ENCODE measurements at regions not wholly inside any gene's neighbourhood (a gene's known extent, or its start where the extent isn't known, plus 50 kb on each side); places are given as distances from the start of the nearest gene placed in this dataset.
"Not testable (repeated sequence)": the region's sequence is repeated elsewhere in the genome, so short reads cannot be mapped to it uniquely, and the experiment has no call there.

- TF ChIP-seq CTCF, POLR2A, POLR2AphosphoS5, EP300 (IDR thresholded peaks at IDR 0.05): not testable (repeated sequence)
These were observed 1244.5 kb downstream of the RPIA start for GRCh38 chr2:89936011-89936410.

Data from gastroesophageal sphincter (tissue), 3 donors.